ENCODE measurements at regions not wholly inside any gene's neighbourhood (a gene's known extent, or its start where the extent isn't known, plus 50 kb on each side); places are given as distances from the start of the nearest gene placed in this dataset.
"Not testable (repeated sequence)": the region's sequence is repeated elsewhere in the genome, so short reads cannot be mapped to it uniquely, and the experiment has no call there.

DNA sequence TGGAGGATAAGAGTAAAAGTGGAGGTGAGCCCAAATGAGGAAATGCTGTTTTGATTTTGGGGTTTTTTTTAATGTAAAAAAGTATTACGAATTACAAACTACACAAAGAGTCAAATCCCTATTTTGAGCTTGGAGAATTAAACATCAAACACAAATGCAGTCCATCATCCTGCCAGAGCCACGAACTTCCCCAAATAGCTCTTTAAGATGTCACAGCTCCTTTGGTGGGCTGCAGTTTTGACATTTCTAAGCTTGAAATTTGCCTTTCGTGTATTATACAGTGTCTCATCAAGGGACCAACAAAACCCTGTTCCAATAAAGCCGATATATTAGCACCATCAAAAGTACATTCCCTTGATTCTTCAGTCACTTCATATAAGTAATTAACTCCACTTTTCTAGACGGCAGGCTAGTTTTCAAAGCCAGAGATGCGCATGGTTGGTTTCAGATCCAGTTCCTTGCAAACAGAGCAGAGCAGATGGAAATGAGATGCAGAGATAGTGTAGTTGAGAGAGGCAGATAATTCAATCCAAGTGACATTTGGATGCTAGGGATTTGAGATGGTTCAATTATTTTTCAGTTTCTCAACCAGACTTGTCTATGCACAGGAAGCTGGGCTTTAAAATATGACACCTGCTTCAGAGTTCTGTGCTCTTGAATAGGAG, 580.9 kb downstream of the EDEM1 start:
- no peak overlapping the region for H3K4me3 ChIP-seq
- no peak for DNase-seq (ENCODE audit: extremely low spot score)
- no peaks in the 10 kb centered on the region for H3K9me3 ChIP-seq
- no peaks in the 10 kb centered on the region for H3K4me1 ChIP-seq
- no peaks in the 10 kb centered on the region for H3K27me3 ChIP-seq
- intact Hi-C loops (cut with DNase I) = no loop called here
- WGBS = 49% methylated on average over 6 of the region's 6 CpGs
- H3K27ac ChIP-seq (replicated peaks in 1 of 4) = no peak overlapping the region
- no peak for TF ChIP-seq EP300 (IDR thresholded peaks at IDR 0.05)
- no peak for TF ChIP-seq POLR2AphosphoS5 (IDR thresholded peaks at IDR 0.05)
- TF ChIP-seq POLR2A (IDR thresholded peaks at IDR 0.05; ENCODE audit: low read depth) = no peak
- TF ChIP-seq, protein P1, sequence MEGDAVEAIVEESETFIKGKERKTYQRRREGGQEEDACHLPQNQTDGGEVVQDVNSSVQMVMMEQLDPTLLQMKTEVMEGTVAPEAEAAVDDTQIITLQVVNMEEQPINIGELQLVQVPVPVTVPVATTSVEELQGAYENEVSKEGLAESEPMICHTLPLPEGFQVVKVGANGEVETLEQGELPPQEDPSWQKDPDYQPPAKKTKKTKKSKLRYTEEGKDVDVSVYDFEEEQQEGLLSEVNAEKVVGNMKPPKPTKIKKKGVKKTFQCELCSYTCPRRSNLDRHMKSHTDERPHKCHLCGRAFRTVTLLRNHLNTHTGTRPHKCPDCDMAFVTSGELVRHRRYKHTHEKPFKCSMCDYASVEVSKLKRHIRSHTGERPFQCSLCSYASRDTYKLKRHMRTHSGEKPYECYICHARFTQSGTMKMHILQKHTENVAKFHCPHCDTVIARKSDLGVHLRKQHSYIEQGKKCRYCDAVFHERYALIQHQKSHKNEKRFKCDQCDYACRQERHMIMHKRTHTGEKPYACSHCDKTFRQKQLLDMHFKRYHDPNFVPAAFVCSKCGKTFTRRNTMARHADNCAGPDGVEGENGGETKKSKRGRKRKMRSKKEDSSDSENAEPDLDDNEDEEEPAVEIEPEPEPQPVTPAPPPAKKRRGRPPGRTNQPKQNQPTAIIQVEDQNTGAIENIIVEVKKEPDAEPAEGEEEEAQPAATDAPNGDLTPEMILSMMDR (IDR thresholded peaks at IDR 0.05) = no peak
- no peaks in the 10 kb centered on the region for H3K36me3 ChIP-seq

DNA sequence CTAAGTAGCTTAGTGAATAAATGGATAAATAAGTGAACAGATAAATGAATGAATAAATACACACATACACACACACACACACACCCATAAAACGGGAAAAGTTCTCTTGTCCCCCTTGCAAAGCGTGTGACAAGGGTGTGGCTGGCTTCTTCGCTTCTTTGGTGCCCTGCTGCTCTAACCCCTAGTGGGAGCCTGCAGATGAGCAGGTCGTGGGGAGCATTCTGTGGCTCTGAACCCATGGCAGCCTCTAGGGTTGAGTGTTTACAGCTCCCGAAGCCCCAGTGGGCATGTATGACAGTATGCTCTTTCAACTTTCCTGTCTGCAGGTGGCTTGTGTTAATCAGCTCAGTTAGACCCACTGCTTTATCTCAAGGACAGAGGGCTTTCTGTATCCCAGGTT, 582.3 kb downstream of the EDEM1 start:
- no peak overlapping the region for H3K4me3 ChIP-seq
- no peaks in the 10 kb centered on the region for H3K36me3 ChIP-seq
- DNase-seq (ENCODE audit: extremely low spot score) = no peak
- H3K9me3 ChIP-seq = no peaks in the 10 kb centered on the region
- H3K27me3 ChIP-seq = no peaks in the 10 kb centered on the region
- intact Hi-C loops (cut with DNase I) = no loop called here
- no peak overlapping the region for H3K27ac ChIP-seq (replicated peaks in 1 of 4)
- WGBS = 70% methylated on average over 5 of the region's 5 CpGs
- H3K4me1 ChIP-seq = no peaks in the 10 kb centered on the region
- TF ChIP-seq, protein P1 (IDR thresholded peaks at IDR 0.05) = no peak
- TF ChIP-seq EP300 (IDR thresholded peaks at IDR 0.05) (no peak), POLR2A (IDR thresholded peaks at IDR 0.05; ENCODE audit: low read depth) (no peak), POLR2AphosphoS5 (IDR thresholded peaks at IDR 0.05) (no peak)

DNA sequence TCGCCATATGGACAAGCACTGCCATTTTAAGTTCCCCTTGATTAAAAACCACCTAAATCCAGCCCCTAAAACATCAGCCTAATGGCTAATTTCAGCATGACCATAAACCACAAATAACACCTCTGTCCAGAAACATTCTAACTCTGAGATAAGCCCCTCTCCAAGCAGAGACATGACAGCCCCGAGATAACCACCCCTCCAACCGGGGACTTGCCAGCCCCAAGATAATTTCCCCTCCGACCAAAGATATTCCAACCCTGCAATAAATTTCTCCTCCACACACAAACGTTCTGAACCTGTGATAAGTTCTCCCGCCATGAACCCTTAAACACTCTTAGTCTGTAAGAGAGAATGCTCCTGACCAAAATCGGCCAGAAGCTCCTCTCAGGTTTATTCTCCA, 586.8 kb downstream of the EDEM1 start:
- intact Hi-C loops (cut with DNase I) = no loop called here
- no peaks in the 10 kb centered on the region for H3K36me3 ChIP-seq
- H3K4me3 ChIP-seq = no peak overlapping the region
- DNase-seq (ENCODE audit: extremely low spot score) = no peak
- 86% methylated on average over 7 of the region's 7 CpGs for WGBS
- H3K27me3 ChIP-seq = no peaks in the 10 kb centered on the region
- no peaks in the 10 kb centered on the region for H3K4me1 ChIP-seq
- TF ChIP-seq, protein P1 (IDR thresholded peaks at IDR 0.05) = no peak
- TF ChIP-seq POLR2A (IDR thresholded peaks at IDR 0.05; ENCODE audit: low read depth) = no peak
- TF ChIP-seq EP300 (IDR thresholded peaks at IDR 0.05) = no peak
- TF ChIP-seq POLR2AphosphoS5 (IDR thresholded peaks at IDR 0.05) = no peak
- H3K27ac ChIP-seq (replicated peaks in 1 of 4) = no peak overlapping the region
- H3K9me3 ChIP-seq = no peaks in the 10 kb centered on the region

DNA sequence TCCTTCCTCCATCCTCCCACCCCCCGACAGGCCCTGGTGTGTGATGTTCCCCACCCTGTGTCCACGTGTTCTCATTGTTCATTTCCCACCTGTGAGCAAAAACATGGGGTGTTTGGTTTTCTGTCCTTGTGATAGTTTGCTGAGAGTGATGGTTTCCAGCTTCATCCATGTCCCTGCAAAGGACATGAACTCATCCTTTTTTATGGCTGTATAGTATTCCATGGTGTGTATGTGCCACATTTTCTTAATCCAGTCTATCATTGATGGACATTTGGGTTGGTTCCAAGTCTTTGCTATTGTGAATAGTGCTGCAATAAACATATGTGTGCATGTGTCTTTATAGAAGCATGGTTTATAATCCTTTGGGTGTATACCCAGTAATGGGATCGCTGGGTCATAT, 587.6 kb downstream of the EDEM1 start:
- WGBS = 82% methylated on average over 3 of the region's 3 CpGs
- H3K36me3 ChIP-seq; H3K9me3 ChIP-seq; H3K4me3 ChIP-seq; intact Hi-C loops (cut with DNase I); H3K27me3 ChIP-seq; H3K4me1 ChIP-seq; DNase-seq (ENCODE audit: extremely low spot score); H3K27ac ChIP-seq (replicated peaks in 1 of 4): not testable (repeated sequence)

DNA sequence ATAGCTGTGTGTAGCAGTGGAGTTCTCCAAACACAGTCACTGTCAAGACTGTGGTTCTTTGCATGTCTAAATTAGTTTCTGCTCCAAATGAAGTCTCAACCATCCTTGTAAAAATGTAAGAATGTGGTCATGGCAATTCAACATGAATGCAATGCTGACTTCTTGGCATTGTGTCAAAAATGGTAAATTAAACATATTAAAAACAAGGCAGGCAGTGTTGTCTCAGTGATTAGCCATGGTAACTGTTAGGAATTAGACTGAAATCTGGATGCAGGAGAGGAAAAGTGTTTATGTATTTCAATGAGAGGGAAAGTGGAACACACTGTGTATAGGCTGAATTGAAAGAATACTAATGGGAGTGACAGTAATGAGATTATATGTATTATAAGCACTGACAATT, 597.2 kb downstream of the EDEM1 start:
- TF ChIP-seq POLR2AphosphoS5 (IDR thresholded peaks at IDR 0.05) (no peak), EP300 (IDR thresholded peaks at IDR 0.05) (no peak), POLR2A (IDR thresholded peaks at IDR 0.05; ENCODE audit: low read depth) (no peak)
- TF ChIP-seq, protein P1 (IDR thresholded peaks at IDR 0.05) = no peak
- H3K27ac ChIP-seq (replicated peaks in 1 of 4) = no peak overlapping the region
- H3K36me3 ChIP-seq = no peaks in the 10 kb centered on the region
- H3K4me3 ChIP-seq = no peak overlapping the region
- intact Hi-C loops (cut with DNase I) = no loop called here
- H3K9me3 ChIP-seq = no peaks in the 10 kb centered on the region
- H3K4me1 ChIP-seq = peaks cover 0 to 8% (median 0%) of the 10 kb centered on the region in 4 donors
- DNase-seq (ENCODE audit: extremely low spot score) = no peak
- no peaks in the 10 kb centered on the region for H3K27me3 ChIP-seq
